Activated naive CD8-positive, alpha-beta T cell treated with anti-CD3 and anti-CD28 coated beads for 36 hours (primary cell): ENCODE measurements at regions not wholly inside any gene's neighbourhood (a gene's known extent, or its start where the extent isn't known, plus 50 kb on each side); places are given as distances from the start of the nearest gene placed in this dataset.
"Not testable (repeated sequence)": the region's sequence is repeated elsewhere in the genome, so short reads cannot be mapped to it uniquely, and the experiment has no call there.

Source experiments
- DNase-seq: peaks from one replicate; pipeline ENCODE4 v3.0.0; 2021
- H3K27ac Mint-ChIP-seq: one replicate; pipeline ENCODE4 v1.8.0; 2022; ENCODE audit warnings: mild to moderate bottlenecking, moderate library complexity, mixed read lengths
- H3K27me3 Mint-ChIP-seq: one replicate; pipeline ENCODE4 v1.8.0; 2022; ENCODE audit warnings: mild to moderate bottlenecking, mixed read lengths
- H3K36me3 Mint-ChIP-seq: one replicate; pipeline ENCODE4 v1.8.0; 2021; ENCODE audit warnings: mild to moderate bottlenecking, mixed read lengths
- H3K4me1 Mint-ChIP-seq: one replicate; pipeline ENCODE4 v1.8.0; 2021; ENCODE audit warnings: mixed read lengths
- H3K4me3 Mint-ChIP-seq: one replicate; pipeline ENCODE4 v1.8.0; 2022; ENCODE audit warnings: mild to moderate bottlenecking, moderate library complexity, mixed read lengths
- H3K9me3 Mint-ChIP-seq: one replicate; pipeline ENCODE4 v1.8.0; 2022; ENCODE audit warnings: mixed read lengths

GRCh38 chr15:70373439-70373838 lies 275.7 kb upstream of the TLE3 start:
- DNase-seq, H3K4me1 Mint-ChIP-seq, H3K9me3 Mint-ChIP-seq, H3K4me3 Mint-ChIP-seq, H3K36me3 Mint-ChIP-seq, H3K27ac Mint-ChIP-seq: not testable (repeated sequence)
- peaks cover 27% of the 10 kb centered on the region for H3K27me3 Mint-ChIP-seq

GRCh38 chr15:70367913-70368705 lies 270.4 kb upstream of the TLE3 start:
- not testable (repeated sequence) for H3K27ac Mint-ChIP-seq, H3K9me3 Mint-ChIP-seq, H3K4me3 Mint-ChIP-seq, DNase-seq, H3K36me3 Mint-ChIP-seq, H3K4me1 Mint-ChIP-seq
- H3K27me3 Mint-ChIP-seq: peaks cover 36% of the 10 kb centered on the region

DNA sequence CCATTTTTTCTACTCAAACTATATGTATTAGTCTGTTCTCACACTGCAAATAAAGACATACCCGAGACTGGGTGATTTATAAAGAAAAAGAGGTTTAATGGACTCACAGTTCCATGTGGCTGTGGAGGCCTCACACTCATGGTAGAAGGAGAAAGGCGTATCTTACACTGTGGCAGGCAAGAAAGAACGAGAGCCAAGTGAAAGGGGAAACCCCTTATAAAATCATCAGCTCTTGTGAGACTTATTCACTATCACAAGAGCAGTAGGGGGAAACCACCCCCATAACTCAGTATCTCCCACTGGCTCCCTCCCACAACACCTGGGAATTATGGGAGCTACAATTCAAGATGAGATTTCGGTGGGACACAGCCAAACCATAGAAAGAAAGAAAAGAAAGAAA lies 266.3 kb upstream of the TLE3 start:
- not testable (repeated sequence) for DNase-seq, H3K27ac Mint-ChIP-seq, H3K9me3 Mint-ChIP-seq, H3K4me1 Mint-ChIP-seq, H3K4me3 Mint-ChIP-seq, H3K36me3 Mint-ChIP-seq
- H3K27me3 Mint-ChIP-seq: peaks cover 25% of the 10 kb centered on the region

DNA sequence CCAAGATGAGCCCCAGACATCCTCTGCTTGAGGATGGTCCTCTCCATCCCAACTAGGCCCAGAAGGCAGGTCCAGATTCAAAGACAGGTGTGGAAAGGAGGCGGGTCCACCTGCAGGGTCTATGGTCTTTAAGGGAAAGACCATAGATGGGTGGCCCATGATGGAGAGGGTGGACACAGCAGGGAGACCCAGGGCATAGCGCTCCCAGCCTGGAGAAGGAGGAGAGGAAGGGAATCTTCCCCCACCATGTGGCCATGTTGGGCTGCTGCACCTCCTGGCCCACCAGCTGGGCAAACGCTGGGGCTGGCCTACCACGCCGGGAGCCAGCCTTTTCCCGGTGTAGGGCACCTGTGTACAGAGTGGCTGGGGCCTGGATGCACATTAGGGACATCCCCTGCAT lies 265.2 kb upstream of the TLE3 start:
- Mint-ChIP-seq H3K27me3 (peaks cover 17% of the 10 kb centered on the region), H3K9me3 (no peaks in the 10 kb centered on the region), H3K4me1 (peaks cover 5% of the 10 kb centered on the region), H3K4me3 (no peak overlapping the region), H3K27ac (no peak overlapping the region), H3K36me3 (no peaks in the 10 kb centered on the region)
- no peak for DNase-seq

GRCh38 chr15:70362350-70362749 lies 264.6 kb upstream of the TLE3 start:
- no peaks in the 10 kb centered on the region for H3K36me3 Mint-ChIP-seq
- H3K9me3 Mint-ChIP-seq: no peaks in the 10 kb centered on the region
- peaks cover 17% of the 10 kb centered on the region for H3K27me3 Mint-ChIP-seq
- H3K4me3 Mint-ChIP-seq: no peak overlapping the region
- H3K27ac Mint-ChIP-seq: no peak overlapping the region
- DNase-seq: no peak
- H3K4me1 Mint-ChIP-seq: peaks cover 5% of the 10 kb centered on the region

DNA sequence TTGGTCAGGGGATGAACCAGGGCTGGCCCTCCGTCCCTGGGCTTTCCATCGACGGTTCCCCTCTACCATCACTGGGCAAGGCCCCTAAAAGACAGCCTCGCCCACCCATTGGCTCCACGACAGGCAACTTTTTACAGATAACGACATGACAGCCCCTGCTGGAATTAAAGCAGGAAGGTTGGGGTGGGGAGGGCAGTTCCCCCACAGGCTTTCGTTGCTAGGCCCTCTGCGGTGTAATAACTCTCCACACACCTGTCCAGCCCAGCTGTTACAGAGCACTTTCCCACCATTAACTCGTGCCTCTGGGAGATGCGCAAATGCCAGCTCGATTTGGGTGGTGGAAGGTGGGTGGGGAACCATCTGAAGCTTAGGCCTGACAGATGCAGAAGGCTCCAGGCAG lies 264.2 kb upstream of the TLE3 start:
- no peak for DNase-seq
- Mint-ChIP-seq H3K27me3 (peaks cover 13% of the 10 kb centered on the region), H3K36me3 (no peaks in the 10 kb centered on the region), H3K27ac (no peak overlapping the region), H3K4me3 (no peak overlapping the region), H3K4me1 (peaks cover 5% of the 10 kb centered on the region), H3K9me3 (no peaks in the 10 kb centered on the region)

DNA sequence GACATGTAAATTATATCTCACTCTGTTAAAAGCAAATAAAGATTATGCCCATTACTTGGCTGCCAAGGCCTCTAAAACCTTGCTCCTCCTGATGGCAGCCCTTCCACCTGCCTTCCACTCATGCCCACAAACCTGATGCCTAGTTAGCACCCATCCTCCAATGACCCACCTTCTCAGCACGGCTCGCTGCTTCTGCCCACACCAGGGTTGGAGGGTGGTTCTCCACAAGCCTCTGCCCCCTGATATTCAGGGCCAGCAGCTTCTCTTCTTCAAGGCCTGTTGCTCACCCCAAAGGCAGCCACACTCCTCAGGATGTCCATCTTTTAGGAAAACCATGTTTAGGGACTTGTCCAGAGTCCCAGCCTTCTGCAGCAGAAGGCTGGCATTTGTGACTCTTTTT lies 263.4 kb upstream of the TLE3 start:
- H3K36me3 Mint-ChIP-seq: no peaks in the 10 kb centered on the region
- H3K27ac Mint-ChIP-seq: no peak overlapping the region
- no peak overlapping the region for H3K4me3 Mint-ChIP-seq
- H3K27me3 Mint-ChIP-seq: peaks cover 10% of the 10 kb centered on the region
- peaks cover 5% of the 10 kb centered on the region for H3K4me1 Mint-ChIP-seq
- H3K9me3 Mint-ChIP-seq: no peaks in the 10 kb centered on the region
- DNase-seq: no peak

- Mint-ChIP-seq H3K4me1 (peaks cover 5% of the 10 kb centered on the region), H3K9me3 (no peaks in the 10 kb centered on the region), H3K36me3 (no peaks in the 10 kb centered on the region), H3K4me3 (no peak overlapping the region), H3K27ac (no peak overlapping the region), H3K27me3 (peaks cover 4% of the 10 kb centered on the region)
- no peak for DNase-seq
Measured at GRCh38 chr15:70358871-70359647, 261.3 kb upstream of the TLE3 start.

GRCh38 chr15:70358011-70358819 lies 260.5 kb upstream of the TLE3 start:
- Mint-ChIP-seq H3K27ac (no peak overlapping the region), H3K4me3 (no peak overlapping the region), H3K27me3 (peaks cover under 1% of the 10 kb centered on the region), H3K9me3 (no peaks in the 10 kb centered on the region), H3K36me3 (no peaks in the 10 kb centered on the region), H3K4me1 (peaks cover under 1% of the 10 kb centered on the region)
- DNase-seq: no peak

DNA sequence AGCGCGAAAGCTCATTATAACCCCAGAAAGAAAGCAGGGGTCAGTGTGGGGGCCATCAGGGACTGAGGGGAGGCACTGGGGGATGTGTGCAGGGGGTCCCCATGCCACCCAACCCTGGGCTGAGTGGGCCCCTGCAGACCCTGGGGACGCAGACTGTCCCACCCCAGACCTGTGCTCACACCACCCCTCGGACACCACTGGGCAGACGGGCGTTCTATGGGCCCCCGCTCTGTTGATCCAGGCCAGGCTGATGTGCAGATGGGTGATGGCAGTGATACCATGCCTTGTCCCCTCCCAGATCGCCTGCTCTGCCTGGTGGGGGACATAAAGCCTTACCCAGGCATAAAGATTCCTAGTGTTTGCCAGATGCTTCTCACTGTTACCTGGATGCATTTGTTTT lies 259.7 kb upstream of the TLE3 start:
- no peak overlapping the region for H3K27ac Mint-ChIP-seq
- no peak overlapping the region for H3K4me3 Mint-ChIP-seq
- H3K27me3 Mint-ChIP-seq: no peaks in the 10 kb centered on the region
- H3K36me3 Mint-ChIP-seq: no peaks in the 10 kb centered on the region
- H3K9me3 Mint-ChIP-seq: no peaks in the 10 kb centered on the region
- H3K4me1 Mint-ChIP-seq: no peaks in the 10 kb centered on the region
- DNase-seq: no peak

DNA sequence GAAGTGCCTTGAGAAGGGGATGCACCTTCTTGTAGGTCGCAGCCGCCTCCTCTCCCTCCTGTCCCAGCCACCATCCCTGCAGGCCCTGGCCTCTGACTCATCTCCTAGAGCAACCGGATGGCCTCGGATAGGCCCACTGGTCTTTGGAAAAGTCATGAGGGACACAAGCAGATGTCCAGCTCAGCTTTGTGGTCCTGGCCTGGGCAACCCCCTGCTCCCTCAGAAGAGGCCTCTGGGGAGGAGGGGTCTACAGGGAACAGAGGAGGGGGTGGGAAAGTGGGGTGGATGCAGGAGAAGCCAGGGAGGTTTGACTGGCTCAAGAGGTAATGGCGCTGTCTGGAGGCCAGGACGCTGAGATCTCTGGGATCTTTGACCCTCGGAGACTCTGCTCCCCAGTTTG lies 259.2 kb upstream of the TLE3 start:
- no peaks in the 10 kb centered on the region for H3K4me1 Mint-ChIP-seq
- no peaks in the 10 kb centered on the region for H3K36me3 Mint-ChIP-seq
- no peak for DNase-seq
- H3K27ac Mint-ChIP-seq: no peak overlapping the region
- no peaks in the 10 kb centered on the region for H3K9me3 Mint-ChIP-seq
- H3K27me3 Mint-ChIP-seq: no peaks in the 10 kb centered on the region
- H3K4me3 Mint-ChIP-seq: no peak overlapping the region

GRCh38 chr15:70356062-70356860 lies 258.5 kb upstream of the TLE3 start:
- H3K27me3 Mint-ChIP-seq: no peaks in the 10 kb centered on the region
- no peak for DNase-seq
- H3K4me1 Mint-ChIP-seq: no peaks in the 10 kb centered on the region
- H3K4me3 Mint-ChIP-seq: no peak overlapping the region
- no peak overlapping the region for H3K27ac Mint-ChIP-seq
- H3K36me3 Mint-ChIP-seq: no peaks in the 10 kb centered on the region
- no peaks in the 10 kb centered on the region for H3K9me3 Mint-ChIP-seq

DNA sequence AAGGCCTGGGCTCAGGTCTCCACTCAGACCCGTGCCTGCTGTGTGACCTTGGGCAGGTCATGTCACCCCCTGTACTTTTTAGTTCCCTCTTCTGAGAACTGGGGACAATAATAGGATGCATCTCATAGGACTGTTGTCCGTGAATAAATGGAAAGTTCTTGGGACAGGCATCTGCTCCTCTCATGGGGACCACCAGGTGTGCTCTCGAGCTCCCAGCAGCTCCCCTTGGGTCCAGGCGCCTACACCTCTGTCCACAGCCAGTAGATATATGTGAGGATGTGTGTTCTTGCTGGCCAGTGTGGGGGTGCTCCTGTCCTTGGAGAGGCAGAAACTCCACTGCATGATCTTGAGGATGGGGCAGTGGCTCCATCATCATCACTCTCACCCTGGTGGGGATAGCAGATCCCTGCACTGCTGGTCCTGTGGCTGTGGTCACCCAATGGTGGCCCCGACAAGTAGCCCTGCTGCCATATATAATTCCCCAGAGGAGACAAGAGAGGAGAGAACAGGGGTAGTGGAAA lies 257.6 kb upstream of the TLE3 start:
- no peaks in the 10 kb centered on the region for H3K36me3 Mint-ChIP-seq
- DNase-seq: no peak
- no peaks in the 10 kb centered on the region for H3K27me3 Mint-ChIP-seq
- H3K4me1 Mint-ChIP-seq: no peaks in the 10 kb centered on the region
- H3K27ac Mint-ChIP-seq: no peak overlapping the region
- no peaks in the 10 kb centered on the region for H3K9me3 Mint-ChIP-seq
- no peak overlapping the region for H3K4me3 Mint-ChIP-seq

DNA sequence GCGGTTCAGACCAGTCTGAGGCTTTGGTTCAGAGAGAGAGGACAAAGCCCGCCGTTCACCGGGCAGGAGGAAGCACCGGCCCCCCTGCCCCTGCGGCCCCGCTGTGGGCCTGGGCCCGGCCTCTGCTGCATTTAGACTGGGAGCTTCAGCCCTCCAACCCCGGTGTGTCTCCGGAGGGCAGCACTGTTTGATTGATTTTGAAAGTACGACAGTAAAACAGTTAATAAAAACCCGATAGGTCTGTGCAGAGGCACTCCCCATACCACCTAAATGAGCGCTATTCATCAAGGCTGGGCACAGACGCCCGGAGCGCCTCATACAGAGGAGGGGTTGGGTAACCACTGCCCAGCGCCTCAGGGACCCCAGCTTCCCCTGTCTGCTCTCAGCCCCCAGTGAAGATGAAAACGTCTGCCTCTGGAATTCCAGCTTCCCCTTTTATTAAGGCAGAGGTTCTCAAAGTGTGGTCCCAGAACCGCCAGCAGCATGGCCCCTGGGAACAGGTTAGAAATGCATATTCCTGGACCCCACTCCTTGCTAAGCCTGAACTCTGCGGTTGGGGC lies 256.7 kb upstream of the TLE3 start:
- no peaks in the 10 kb centered on the region for H3K36me3 Mint-ChIP-seq
- no peak overlapping the region for H3K27ac Mint-ChIP-seq
- H3K4me3 Mint-ChIP-seq: no peak overlapping the region
- H3K27me3 Mint-ChIP-seq: no peaks in the 10 kb centered on the region
- no peak for DNase-seq
- H3K9me3 Mint-ChIP-seq: no peaks in the 10 kb centered on the region
- no peaks in the 10 kb centered on the region for H3K4me1 Mint-ChIP-seq
